Activated naive CD4-positive, alpha-beta T cell treated with anti-CD3 and anti-CD28 coated beads, Interleukin-2, amount 50 U/mL, for 72 hours (primary cell): ENCODE measurements at regions not wholly inside any gene's neighbourhood (a gene's known extent, or its start where the extent isn't known, plus 50 kb on each side); places are given as distances from the start of the nearest gene placed in this dataset.

Experiments used
- ATAC-seq, 2 donors: fragments of 150-1000 bp; cut with Tn5 transposase; 2 replicates each; pipeline ENCODE4 v1.10.0; 2021; ENCODE audit warnings: mild to moderate bottlenecking in 2 of 2, moderate library complexity in 2 of 2
- DNase-seq, 2 donors: peaks; one replicate each; pipeline ENCODE4 v3.0.0; 2021 to 2022; ENCODE audit warnings: low spot score in 2 of 2
- H3K27ac Mint-ChIP-seq, 2 donors: one replicate each; pipeline ENCODE4 v1.8.0; 2022; ENCODE audit warnings: mild to moderate bottlenecking in 2 of 2, mixed read lengths in 2 of 2
- H3K36me3 Mint-ChIP-seq, 2 donors: one replicate each; pipeline ENCODE4 v1.8.0; 2022; ENCODE audit warnings: mixed read lengths in 2 of 2
- H3K9me3 Mint-ChIP-seq, 2 donors: one replicate each; pipeline ENCODE4 v1.8.0; 2022; ENCODE audit warnings: mixed read lengths in 2 of 2

GRCh38 chr12:62207248-62207647 is 53.0 kb upstream of the USP15 start:
- ATAC-seq (no peak), DNase-seq (no peak)
- Mint-ChIP-seq H3K27ac (peak overlapping the region in 1 of 2 donors; percentile 12), H3K36me3 (peaks cover 19 to 23% of the 10 kb centered on the region in 2 donors), H3K9me3 (peaks cover 18 to 20% of the 10 kb centered on the region in 2 donors)
